H1 (cell line): ENCODE measurements at regions not wholly inside any gene's neighbourhood (a gene's known extent, or its start where the extent isn't known, plus 50 kb on each side); places are given as distances from the start of the nearest gene placed in this dataset.

Experiments
- CTCF ChIA-PET: fragments of 300-600 bp; sonication (Branson Sonifier 250); formaldehyde crosslinking; loops from one replicate; lab custom pipeline; 2021; ENCODE audit not compliant: partially characterized antibody; lab: Charles Lee
- POLR2A ChIA-PET: fragments of 300-600 bp; sonication (Branson Sonifier 250); formaldehyde crosslinking; loops from one replicate; lab custom pipeline; 2021; ENCODE audit warnings: inconsistent platforms; ENCODE audit not compliant: partially characterized antibody; lab: Charles Lee
- DNase-seq, 2 experiments: peaks; one replicate each; pipeline versions ENCODE4 v3.0.0 to v3.0.0-alpha.2; 2010 to 2022; ENCODE audit warnings: low spot score in 2 of 2, low read depth in 1 of 2, mixed read lengths in 1 of 2
- FAIRE-seq: peaks from 2 replicates; lab custom pipeline; 2011; peaks lifted over from hg19 to GRCh38; lab: Jason Lieb, UNC
- H2AFZ ChIP-seq: 2 replicates; pipeline ENCODE4 v1.8.1; 2012; ENCODE audit warnings: low read length, inconsistent platforms
- H2AK5ac ChIP-seq: 2 replicates; pipeline ENCODE4 v1.6.1; 2013; ENCODE audit warnings: low read depth, low read length
- H2BK120ac ChIP-seq: replicated peaks from 2 replicates; pipeline ENCODE3; 2013; ENCODE audit warnings: low read depth, low read length, inconsistent platforms
- H2BK12ac ChIP-seq: 2 replicates; pipeline ENCODE4 v1.6.1; 2013; ENCODE audit warnings: low read depth, low read length
- H2BK15ac ChIP-seq: 2 replicates; pipeline ENCODE4 v1.6.1; 2013; ENCODE audit warnings: low read length
- H2BK20ac ChIP-seq: 2 replicates; pipeline ENCODE4 v1.6.1; 2013; ENCODE audit warnings: low read length
- H2BK5ac ChIP-seq: 2 replicates; pipeline ENCODE4 v1.6.1; 2013; ENCODE audit warnings: low read depth, low read length
- H3K14ac ChIP-seq: 2 replicates; pipeline ENCODE4 v1.6.1; 2013; ENCODE audit warnings: inconsistent platforms; ENCODE audit not compliant: insufficient read length
- H3K18ac ChIP-seq: 2 replicates; pipeline ENCODE4 v1.6.1; 2013; ENCODE audit warnings: low read length; ENCODE audit errors: extremely low read depth
- H3K23ac ChIP-seq: 2 replicates; pipeline ENCODE4 v1.6.1; 2013; ENCODE audit warnings: inconsistent platforms; ENCODE audit not compliant: insufficient read length
- H3K23me2 ChIP-seq: 2 replicates; pipeline ENCODE4 v1.6.1; 2013; ENCODE audit warnings: low read depth, low read length
- H3K27ac ChIP-seq: 2 replicates; pipeline ENCODE4 v1.6.1; 2011; ENCODE audit warnings: low read depth, low read length, inconsistent platforms
- H3K27me3 ChIP-seq, 4 experiments: replicated peaks in 1 of 4; 1 replicate in 1 of 4; 2 replicates in 3 of 4; pipeline versions ENCODE4 v1.6.1 to v1.8.1; 2011 to 2013; ENCODE audit warnings: low read length in 3 of 4, mild to moderate bottlenecking in 3 of 4, inconsistent platforms in 2 of 4, mixed read lengths in 2 of 4, moderate library complexity in 1 of 4; ENCODE audit not compliant: control insufficient read depth in 3 of 4, insufficient read depth in 3 of 4; ENCODE audit errors: extremely low read depth in 1 of 4
- H3K36me3 ChIP-seq, 4 experiments: 2 replicates each; pipeline versions ENCODE4 v1.6.1 to v1.8.1; 2011 to 2013; ENCODE audit warnings: mild to moderate bottlenecking in 4 of 4, low read length in 3 of 4, moderate library complexity in 2 of 4, control low read depth in 1 of 4, inconsistent platforms in 1 of 4; ENCODE audit not compliant: insufficient read depth in 4 of 4, control insufficient read depth in 2 of 4
- H3K4ac ChIP-seq: replicated peaks from 2 replicates; pipeline ENCODE3; 2013; ENCODE audit warnings: low read length, low read depth, mixed read lengths, inconsistent platforms; ENCODE audit not compliant: insufficient read length
- H3K4me1 ChIP-seq, 4 experiments: replicated peaks in 1 of 4; 1 replicate in 1 of 4; 2 replicates in 3 of 4; pipeline versions ENCODE4 v1.6.1 to v1.8.1; 2011 to 2013; ENCODE audit warnings: low read length in 3 of 4, inconsistent platforms in 2 of 4, mixed read lengths in 1 of 4; ENCODE audit not compliant: insufficient read depth in 4 of 4, control insufficient read depth in 3 of 4
- H3K4me2 ChIP-seq, 2 experiments: 2 replicates each; pipeline versions ENCODE4 v1.6.1 to v1.8.1; 2011 to 2013; ENCODE audit warnings: low read depth in 2 of 2, low read length in 2 of 2, control low read depth in 1 of 2, inconsistent platforms in 1 of 2, mild to moderate bottlenecking in 1 of 2; ENCODE audit not compliant: insufficient read depth in 1 of 2
- H3K4me3 ChIP-seq, 4 experiments: fragments of 200-600, 300-600 bp in 1 of 4; sonication (generic), shearing (Covaris generic), sonication (Bioruptor Twin) in 1 of 4; 2 replicates each; pipeline versions ENCODE4 v1.5.1 to v1.8.1; 2011 to 2016; ENCODE audit warnings: low read length in 4 of 4, low read depth in 3 of 4, control low read depth in 2 of 4, inconsistent platforms in 2 of 4, mild to moderate bottlenecking in 2 of 4, mixed read lengths in 1 of 4, moderate library complexity in 1 of 4; ENCODE audit not compliant: insufficient read depth in 2 of 4; ENCODE audit errors: extremely low read depth in 1 of 4
- H3K56ac ChIP-seq: replicated peaks from 2 replicates; pipeline ENCODE3; 2013; ENCODE audit warnings: low read depth, mild to moderate bottlenecking, mixed read lengths, low read length, inconsistent platforms; ENCODE audit not compliant: insufficient read length
- H3K79me1 ChIP-seq: 2 replicates; pipeline ENCODE4 v1.6.1; 2013; ENCODE audit warnings: low read depth, low read length, control low read depth
- H3K79me2 ChIP-seq, 2 experiments: 2 replicates each; pipeline versions ENCODE4 v1.6.1 to v1.8.1; 2012 to 2013; ENCODE audit warnings: low read length in 2 of 2, mild to moderate bottlenecking in 2 of 2, inconsistent platforms in 1 of 2; ENCODE audit not compliant: insufficient read depth in 2 of 2, control insufficient read depth in 1 of 2
- H3K9ac ChIP-seq, 4 experiments: replicated peaks in 1 of 4; 1 replicate in 1 of 4; 2 replicates in 3 of 4; pipeline versions ENCODE4 v1.6.1 to v1.8.1; 2011 to 2013; ENCODE audit warnings: low read depth in 3 of 4, low read length in 3 of 4, control low read depth in 2 of 4, mild to moderate bottlenecking in 2 of 4, moderate library complexity in 2 of 4, inconsistent platforms in 1 of 4; ENCODE audit errors: extremely low read depth in 1 of 4
- H3K9me3 ChIP-seq, 2 experiments: 2 replicates each; pipeline versions ENCODE4 v1.6.1 to v1.8.1; 2012 to 2013; ENCODE audit warnings: mild to moderate bottlenecking in 2 of 2, moderate library complexity in 2 of 2, control low read depth in 1 of 2, inconsistent platforms in 1 of 2, low read depth in 1 of 2, low read length in 1 of 2, mixed read lengths in 1 of 2; ENCODE audit not compliant: insufficient read depth in 2 of 2
- H4K20me1 ChIP-seq, 2 experiments: replicated peaks in 1 of 2; 2 replicates each; pipeline versions ENCODE3 to v1.8.1; 2011 to 2013; ENCODE audit warnings: inconsistent platforms in 2 of 2, low read length in 2 of 2, mild to moderate bottlenecking in 1 of 2; ENCODE audit not compliant: insufficient read depth in 2 of 2, control insufficient read depth in 1 of 2
- H4K5ac ChIP-seq: 2 replicates; pipeline ENCODE4 v1.6.1; 2013; ENCODE audit warnings: low read length, low read depth, mixed read lengths, inconsistent platforms; ENCODE audit not compliant: insufficient read length
- H4K8ac ChIP-seq: 2 replicates; pipeline ENCODE4 v1.8.0; 2013; ENCODE audit warnings: mild to moderate bottlenecking, moderate library complexity, low read length, inconsistent platforms; ENCODE audit not compliant: insufficient read depth; ENCODE audit errors: extremely low read depth
- H4K91ac ChIP-seq: replicated peaks from 2 replicates; pipeline ENCODE3; 2013; ENCODE audit warnings: low read length, mixed read lengths, inconsistent platforms; ENCODE audit not compliant: insufficient read length
- ASH2L ChIP-seq: fragments of 200-600, 300-600 bp; sonication (generic); IDR thresholded peaks from one replicate; pipeline ENCODE4 v1.7.1; 2017; ENCODE audit warnings: low read length
- CTBP2 ChIP-seq: IDR thresholded peaks from 2 replicates; pipeline ENCODE4 v1.7.0; 2011; ENCODE audit warnings: borderline replicate concordance, mild to moderate bottlenecking, moderate library complexity, mixed read lengths, low read length; ENCODE audit not compliant: insufficient read depth, insufficient read length
- HDAC2 ChIP-seq, 2 experiments: fragments of 300-600 bp in 1 of 2; sonication (generic) in 1 of 2; IDR thresholded peaks; 2 replicates each; pipeline ENCODE4 v1.6.1; 2011 to 2012; ENCODE audit warnings: low read depth in 2 of 2, low read length in 2 of 2, mild to moderate bottlenecking in 2 of 2, moderate library complexity in 2 of 2, borderline replicate concordance in 1 of 2, inconsistent platforms in 1 of 2
- SIN3A ChIP-seq, 2 experiments: IDR thresholded peaks in 1 of 2; conservative IDR thresholded peaks in 1 of 2; 2 replicates each; pipeline ENCODE4 v1.6.1; 2011 to 2012; ENCODE audit warnings: low read length in 2 of 2, improper control_type of control experiment in 1 of 2, low read depth in 1 of 2, mild to moderate bottlenecking in 1 of 2
- SIRT6 ChIP-seq: IDR thresholded peaks from one replicate; pipeline ENCODE4 v1.7.1; 2012; ENCODE audit warnings: low read length, inconsistent platforms
- SP4 ChIP-seq: IDR thresholded peaks from 2 replicates; pipeline ENCODE4 v1.6.1; 2012; ENCODE audit warnings: low read length, inconsistent platforms
- WGBS, 2 experiments: shearing (Covaris generic) in 1 of 2; methylation state at CpG; one replicate each; pipeline versions ENCODE4 v1.1.6 to v1.1.7; 2013 to 2015; ENCODE audit warnings: low lambda C conversion rate in 2 of 2, mixed read lengths in 2 of 2, inconsistent platforms in 1 of 2, low coverage in 1 of 2, missing lambda C conversion rate in 1 of 2; ENCODE audit not compliant: insufficient replicate concordance in 2 of 2, insufficient coverage in 1 of 2, insufficient read length in 1 of 2; ENCODE audit errors: extremely low coverage in 1 of 2, missing lambda C conversion rate in 1 of 2; 5-methylcytosine and 5-hydroxymethylcytosine counted together

- no peak overlapping the region for H3K9ac ChIP-seq
- no peak overlapping the region for H2BK12ac ChIP-seq
- peaks cover 0 to 4% (median 1%) of the 10 kb centered on the region in 4 experiments; a peak in 2 of 7 replicates for H3K4me1 ChIP-seq
- H3K14ac ChIP-seq, result no peak overlapping the region
- H3K27me3 ChIP-seq, result no peaks in the 10 kb centered on the region; a peak in 1 of 7 replicates
- CTCF ChIA-PET, result interaction anchor here (0.6 to 2.1 kb wide), 4 partner anchors 8 to 90 kb away, joined by 3 to 5 read pairs (median 4); no protein-coding TSS in a partner anchor
- 93% methylated on average over 2 of the region's 2 CpGs; no CpG with 5 or more reads in 1 of the 2 experiments for WGBS, 2 experiments
- no peak overlapping the region for H2BK120ac ChIP-seq
- H3K4me3 ChIP-seq, result no peak overlapping the region
- H3K4me2 ChIP-seq, result 0 out of 4 replicates have a peak overlapping the region, but pooled peaks of 1 of the 2 experiments have one; percentile 11
- H3K56ac ChIP-seq, result no peak overlapping the region
- H4K8ac ChIP-seq, result no peak overlapping the region
- no peaks in the 10 kb centered on the region for H3K79me2 ChIP-seq
- H2BK5ac ChIP-seq, result no peak overlapping the region
- no peak overlapping the region for H3K27ac ChIP-seq
- H2BK15ac ChIP-seq, result no peak overlapping the region
- no peak overlapping the region for H4K91ac ChIP-seq
- no peaks in the 10 kb centered on the region for H3K79me1 ChIP-seq
- no peak overlapping the region for H2AFZ ChIP-seq
- no peaks in the 10 kb centered on the region for H4K20me1 ChIP-seq
- no peak overlapping the region for H2BK20ac ChIP-seq
- no peak overlapping the region for H2AK5ac ChIP-seq
- no peak overlapping the region for H4K5ac ChIP-seq
- no peaks in the 10 kb centered on the region for H3K36me3 ChIP-seq
- H3K18ac ChIP-seq, result no peak overlapping the region
- POLR2A ChIA-PET, result interaction anchor here (0.6 kb wide), 1 partner anchor 526 kb away, joined by 3 read pairs; no protein-coding TSS in a partner anchor
- no peak for FAIRE-seq
- TF ChIP-seq SP4 (no peak), SIN3A (conservative IDR thresholded peaks at IDR 0.05 in 1 of 2, IDR thresholded peaks at IDR 0.05 in 1 of 2; ENCODE audit: low read depth in 1 of 2, low read length in 2 of 2) (no peak), CTBP2 (no peak), ASH2L (no peak), HDAC2 (IDR thresholded peaks at IDR 0.05; ENCODE audit: borderline replicate concordance in 1 of 2, low read depth in 2 of 2, low read length in 2 of 2) (no peak), SIRT6 (no peak)
- TF ChIP-seq, all 59 proteins: peak for 0
- Histone ChIP-seq H3K4ac (no peak overlapping the region), H3K23me2 (no peaks in the 10 kb centered on the region; the same call in 1 of the 2 replicates), H3K23ac (no peak overlapping the region), H3K9me3 (no peaks in the 10 kb centered on the region)
- DNase-seq, result no peak
These were observed 303.1 kb downstream of the VRK1 start for GRCh38 chr14:97100306-97100705.
